H9 (cell line): ENCODE measurements at regions not wholly inside any gene's neighbourhood (a gene's known extent, or its start where the extent isn't known, plus 50 kb on each side); places are given as distances from the start of the nearest gene placed in this dataset.

Experiments used
- DNase-seq: peaks from one replicate; pipeline ENCODE4 v3.0.0-alpha.2; 2017
- H2AFZ ChIP-seq: one replicate; pipeline ENCODE4 v1.6.1; 2013; ENCODE audit warnings: mild to moderate bottlenecking, low read length, control low read depth, moderate library complexity
- H2AK5ac ChIP-seq: 2 replicates; pipeline ENCODE4 v1.6.1; 2013; ENCODE audit warnings: low read length, control low read depth, mixed read lengths; ENCODE audit not compliant: insufficient read length
- H2BK120ac ChIP-seq: one replicate; pipeline ENCODE4 v1.6.1; 2013; ENCODE audit warnings: low read depth, mild to moderate bottlenecking, low read length, control low read depth, inconsistent platforms; ENCODE audit not compliant: poor library complexity, severe bottlenecking
- H2BK12ac ChIP-seq: 2 replicates; pipeline ENCODE4 v1.6.1; 2013; ENCODE audit warnings: low read length, control low read depth, mixed read lengths, low read depth; ENCODE audit not compliant: insufficient read length
- H2BK15ac ChIP-seq: 2 replicates; pipeline ENCODE4 v1.6.1; 2013; ENCODE audit warnings: low read depth, low read length, control low read depth
- H2BK20ac ChIP-seq: one replicate; pipeline ENCODE4 v1.6.1; 2013; ENCODE audit warnings: low read depth, mild to moderate bottlenecking, low read length, control low read depth, inconsistent platforms; ENCODE audit not compliant: poor library complexity, severe bottlenecking
- H2BK5ac ChIP-seq: 2 replicates; pipeline ENCODE4 v1.6.1; 2013; ENCODE audit warnings: low read length, control low read depth, mixed read lengths; ENCODE audit not compliant: insufficient read length
- H3K14ac ChIP-seq: 2 replicates; pipeline ENCODE4 v1.6.1; 2013; ENCODE audit warnings: low read length, control low read depth; ENCODE audit not compliant: insufficient read depth
- H3K18ac ChIP-seq: 2 replicates; pipeline ENCODE4 v1.6.1; 2013; ENCODE audit warnings: low read depth, mild to moderate bottlenecking, mixed read lengths, low read length, control low read depth; ENCODE audit not compliant: insufficient read length
- H3K23ac ChIP-seq: 2 replicates; pipeline ENCODE4 v1.6.1; 2013; ENCODE audit warnings: low read length, control low read depth, mixed read lengths, low read depth; ENCODE audit not compliant: insufficient read length
- H3K23me2 ChIP-seq: 2 replicates; pipeline ENCODE4 v1.6.1; 2013; ENCODE audit warnings: low read depth, mild to moderate bottlenecking, mixed read lengths, low read length, control low read depth; ENCODE audit not compliant: insufficient read length, poor library complexity, severe bottlenecking
- H3K27ac ChIP-seq: 2 replicates; pipeline ENCODE4 v1.5.1; 2013; ENCODE audit warnings: low read length, control low read depth, mixed read lengths, low read depth; ENCODE audit not compliant: insufficient read length
- H3K27me3 ChIP-seq: 2 replicates; pipeline ENCODE4 v1.6.1; 2013; ENCODE audit warnings: low read length, control low read depth, inconsistent platforms; ENCODE audit not compliant: insufficient read depth
- H3K4ac ChIP-seq: 2 replicates; pipeline ENCODE4 v1.6.1; 2013; ENCODE audit warnings: low read depth, mild to moderate bottlenecking, control low read depth, inconsistent platforms, low read length, moderate library complexity
- H3K4me1 ChIP-seq: 2 replicates; pipeline ENCODE4 v1.6.1; 2013; ENCODE audit warnings: low read length, control low read depth, inconsistent platforms; ENCODE audit not compliant: insufficient read depth
- H3K4me2 ChIP-seq: 2 replicates; pipeline ENCODE4 v1.6.1; 2013; ENCODE audit warnings: low read length, control low read depth, mixed read lengths; ENCODE audit not compliant: insufficient read length, insufficient read depth
- H3K56ac ChIP-seq: 2 replicates; pipeline ENCODE4 v1.6.1; 2013; ENCODE audit warnings: low read depth, mild to moderate bottlenecking, mixed read lengths, low read length, control low read depth; ENCODE audit not compliant: insufficient read length
- H3K79me1 ChIP-seq: 2 replicates; pipeline ENCODE4 v1.6.1; 2013; ENCODE audit warnings: low read depth, mild to moderate bottlenecking, moderate library complexity, low read length, control low read depth, inconsistent platforms; ENCODE audit not compliant: insufficient read depth, poor library complexity, severe bottlenecking
- H3K79me2 ChIP-seq: 2 replicates; pipeline ENCODE4 v1.6.1; 2013; ENCODE audit warnings: low read length, control low read depth, inconsistent platforms; ENCODE audit not compliant: insufficient read depth
- H3K9ac ChIP-seq: 2 replicates; pipeline ENCODE4 v1.6.1; 2013; ENCODE audit warnings: low read length, control low read depth, mixed read lengths; ENCODE audit not compliant: insufficient read length; ENCODE audit errors: extremely low read depth
- H3K9me3 ChIP-seq: one replicate; pipeline ENCODE4 v1.6.1; 2013; ENCODE audit warnings: low read depth, low read length, inconsistent platforms; ENCODE audit not compliant: control insufficient read depth
- H3T11ph ChIP-seq: one replicate; pipeline ENCODE4 v1.6.1; 2013; ENCODE audit warnings: mild to moderate bottlenecking, low read length, control low read depth, inconsistent platforms
- H4K20me1 ChIP-seq: one replicate; pipeline ENCODE4 v1.6.1; 2013; ENCODE audit not compliant: control insufficient read depth, insufficient read length, insufficient read depth
- H4K5ac ChIP-seq: 2 replicates; pipeline ENCODE4 v1.6.1; 2013; ENCODE audit warnings: low read depth, mild to moderate bottlenecking, mixed read lengths, low read length, control low read depth; ENCODE audit not compliant: insufficient read length
- H4K8ac ChIP-seq: replicated peaks from 2 replicates; pipeline ENCODE4 v1.6.1; 2013; ENCODE audit warnings: low read length, control low read depth, mixed read lengths, low read depth; ENCODE audit not compliant: insufficient read length
- H4K91ac ChIP-seq: 2 replicates; pipeline ENCODE4 v1.6.1; 2013; ENCODE audit warnings: low read depth, mild to moderate bottlenecking, moderate library complexity, mixed read lengths, low read length, control low read depth; ENCODE audit not compliant: insufficient read length
- H3K27ac Mint-ChIP-seq, 3 experiments: 2 replicates in 2 of 3; 3 replicates in 1 of 3; pipeline ENCODE4 v1.8.0; 2020 to 2021; ENCODE audit warnings: mixed read lengths in 3 of 3, mild to moderate bottlenecking in 1 of 3, moderate library complexity in 1 of 3
- H3K27me3 Mint-ChIP-seq: 2 replicates; pipeline ENCODE4 v1.8.0; 2021; ENCODE audit warnings: low read depth, mild to moderate bottlenecking, moderate library complexity, mixed read lengths
- H3K36me3 Mint-ChIP-seq, 3 experiments: 2 replicates in 2 of 3; 3 replicates in 1 of 3; pipeline ENCODE4 v1.8.0; 2020 to 2021; ENCODE audit warnings: low read depth in 3 of 3, mixed read lengths in 3 of 3; ENCODE audit not compliant: insufficient read depth in 1 of 3
- H3K4me1 Mint-ChIP-seq, 2 experiments: 2 replicates each; pipeline ENCODE4 v1.8.0; 2020; ENCODE audit warnings: mixed read lengths in 2 of 2
- H3K4me3 Mint-ChIP-seq, 2 experiments: 2 replicates in 1 of 2; 3 replicates in 1 of 2; pipeline ENCODE4 v1.8.0; 2020 to 2021; ENCODE audit warnings: mild to moderate bottlenecking in 2 of 2, mixed read lengths in 2 of 2, moderate library complexity in 1 of 2
- H3K9me3 Mint-ChIP-seq, 2 experiments: 2 replicates in 1 of 2; 3 replicates in 1 of 2; pipeline ENCODE4 v1.8.0; 2020; ENCODE audit warnings: mild to moderate bottlenecking in 2 of 2, mixed read lengths in 2 of 2, moderate library complexity in 1 of 2
- CTCF ChIP-seq: fragments of 200-600 bp; sonication (generic); conservative IDR thresholded peaks from 3 replicates; pipeline ENCODE4 v1.8.0; 2021; ENCODE audit warnings: antibody characterized with exemption, mild to moderate bottlenecking
- WGBS: extraction: QIAGEN DNeasy Blood & Tissue Kit; methylation state at CpG from one replicate; pipeline ENCODE4 v1.1.7; 2013; ENCODE audit warnings: missing lambda C conversion rate, low lambda C conversion rate, mixed read lengths; ENCODE audit not compliant: insufficient read length; ENCODE audit errors: extremely low coverage; 5-methylcytosine and 5-hydroxymethylcytosine counted together

- Histone ChIP-seq H3K4me1 (no peaks in the 10 kb centered on the region; the same call in 1 of the 2 replicates), H2BK20ac (no peak overlapping the region), H2BK5ac (no peak overlapping the region), H3K4me2 (no peak overlapping the region), H3K9ac (no peak overlapping the region), H4K91ac (no peak overlapping the region), H3K27me3 (no peaks in the 10 kb centered on the region), H3K23ac (no peak overlapping the region), H3K14ac (no peak overlapping the region), H3T11ph (no peak overlapping the region), H2BK120ac (no peak overlapping the region), H4K20me1 (no peaks in the 10 kb centered on the region), H3K27ac (no peak overlapping the region), H3K9me3 (no peaks in the 10 kb centered on the region), H3K4ac (no peak overlapping the region), H4K8ac (no peak overlapping the region), H2AK5ac (no peak overlapping the region), H3K23me2 (no peaks in the 10 kb centered on the region), H3K56ac (no peak overlapping the region), H3K79me1 (no peaks in the 10 kb centered on the region), H3K79me2 (no peaks in the 10 kb centered on the region), H2BK12ac (no peak overlapping the region), H4K5ac (no peak overlapping the region), H3K18ac (no peak overlapping the region), H2BK15ac (no peak overlapping the region), H2AFZ (no peak overlapping the region)
- Mint-ChIP-seq H3K4me3 (no peak overlapping the region), H3K27ac (no peak overlapping the region), H3K4me1 (peaks cover 6 to 14% of the 10 kb centered on the region in 2 experiments), H3K27me3 (no peaks in the 10 kb centered on the region), H3K36me3 (peaks cover 0 to 4% (median 0%) of the 10 kb centered on the region in 3 experiments; a peak in 1 of 7 replicates), H3K9me3 (no peaks in the 10 kb centered on the region)
- no peak for TF ChIP-seq CTCF
- DNase-seq: no peak
- no CpG with 5 or more reads among the region's 1 CpG for WGBS
Observed at GRCh38 chr4:125464146-125464545, 149.4 kb downstream of the FAT4 start.
